HepG2 (cell line): ENCODE measurements at regions not wholly inside any gene's neighbourhood (a gene's known extent, or its start where the extent isn't known, plus 50 kb on each side); places are given as distances from the start of the nearest gene placed in this dataset.

Experiments used
- ARNTL ChIP-seq: sonication (generic); formaldehyde crosslinking; IDR thresholded peaks from 2 replicates; pipeline ENCODE4 v1.4.0; 2020; ENCODE audit warnings: mild to moderate bottlenecking, missing genetic modification reagents
- FOXA3 ChIP-seq: IDR thresholded peaks from 2 replicates; pipeline ENCODE4 v1.6.1; 2016; ENCODE audit warnings: missing genetic modification reagents, missing compliant biosample characterization
- GABPB1 ChIP-seq: IDR thresholded peaks from 2 replicates; pipeline ENCODE4 v1.6.1; 2016; ENCODE audit warnings: mild to moderate bottlenecking, missing genetic modification reagents, moderate library complexity, missing compliant biosample characterization
- HIC2 ChIP-seq: sonication (generic); formaldehyde crosslinking; IDR thresholded peaks from 2 replicates; pipeline ENCODE4 v1.9.0; 2022; ENCODE audit warnings: low read depth, missing genetic modification reagents
- MNT ChIP-seq: fragments of 450-650 bp; IDR thresholded peaks from 2 replicates; pipeline ENCODE4 v1.6.1; 2016
- MXI1 ChIP-seq: IDR thresholded peaks from 3 replicates; pipeline ENCODE4 v1.6.1; 2012; ENCODE audit warnings: low read depth, low read length, inconsistent platforms, borderline replicate concordance
- NCOA1 ChIP-seq: sonication (generic); formaldehyde crosslinking; IDR thresholded peaks from 2 replicates; pipeline ENCODE4 v1.9.0; 2021; ENCODE audit warnings: missing genetic modification reagents
- NFIB ChIP-seq: sonication (generic); formaldehyde crosslinking; IDR thresholded peaks from 2 replicates; pipeline ENCODE4 v1.9.0; 2021; ENCODE audit warnings: missing genetic modification reagents, mild to moderate bottlenecking, borderline replicate concordance
- NFIC ChIP-seq: IDR thresholded peaks from 2 replicates; pipeline ENCODE4 v1.6.1; 2012; ENCODE audit warnings: mild to moderate bottlenecking, low read length, inconsistent platforms
- THAP8 ChIP-seq: sonication (generic); formaldehyde crosslinking; IDR thresholded peaks from 2 replicates; pipeline ENCODE4 v1.5.1; 2020; ENCODE audit warnings: missing genetic modification reagents, mild to moderate bottlenecking, borderline replicate concordance
- YEATS4 ChIP-seq: sonication (generic); formaldehyde crosslinking; IDR thresholded peaks from 2 replicates; pipeline ENCODE4 v1.4.0; 2020; ENCODE audit warnings: missing genetic modification reagents, borderline replicate concordance
- ZHX2 ChIP-seq, 2 experiments: sonication (generic) in 1 of 2; formaldehyde crosslinking in 1 of 2; IDR thresholded peaks; 2 replicates each; pipeline versions ENCODE4 v1.6.1 to v1.9.0; 2014 to 2022; ENCODE audit warnings: antibody characterized with exemption in 1 of 2, borderline replicate concordance in 1 of 2, inconsistent platforms in 1 of 2, low read depth in 1 of 2, missing genetic modification reagents in 1 of 2
- ZNF234 ChIP-seq: sonication (generic); formaldehyde crosslinking; conservative IDR thresholded peaks from 2 replicates; pipeline ENCODE4 v1.5.1; 2020; ENCODE audit warnings: mild to moderate bottlenecking, missing genetic modification reagents
- ZNF274 ChIP-seq: sonication (generic); formaldehyde crosslinking; IDR thresholded peaks from 2 replicates; pipeline ENCODE4 v1.5.1; 2020; ENCODE audit warnings: mild to moderate bottlenecking, missing genetic modification reagents
- ZNF343 ChIP-seq: sonication (generic); formaldehyde crosslinking; IDR thresholded peaks from 2 replicates; pipeline ENCODE4 v1.4.0; 2020; ENCODE audit warnings: mild to moderate bottlenecking, missing genetic modification reagents
- ZNF574 ChIP-seq: sonication (generic); formaldehyde crosslinking; IDR thresholded peaks from 2 replicates; pipeline ENCODE4 v1.4.0; 2020; ENCODE audit warnings: missing genetic modification reagents

GRCh38 chr9:36488389-36488756, 84.3 kb upstream of the MELK start (continued):
- TF ChIP-seq ZNF574 (CRISPR knock-in tag), result no peak
- no peak for TF ChIP-seq NCOA1 (CRISPR knock-in tag)
- peak; percentile 15; the same call in 1 of the 2 replicates for TF ChIP-seq ARNTL (CRISPR knock-in tag)
- TF ChIP-seq GABPB1, result no peak; the same call in 1 of the 2 replicates
- TF ChIP-seq ZNF234 (CRISPR knock-in tag), result no peak
- TF ChIP-seq YEATS4 (CRISPR knock-in tag), result no peak
- TF ChIP-seq MXI1, result peak; percentile 27; the same call in 1 of the 3 replicates
- no peak for TF ChIP-seq NFIC
- TF ChIP-seq FOXA3, result 0 out of 2 replicates have a peak, but pooled peaks have one; percentile 5
- no peak for TF ChIP-seq ZNF274 (CRISPR knock-in tag)
- TF ChIP-seq NFIB (CRISPR knock-in tag), result no peak
- TF ChIP-seq ZNF343 (CRISPR knock-in tag), result 0 out of 2 replicates have a peak, but pooled peaks have one; percentile 9
- no peak for TF ChIP-seq HIC2
- no peak for TF ChIP-seq ZHX2 (IDR thresholded peaks at IDR 0.05; ENCODE audit: low read depth)
- TF ChIP-seq ZHX2 (CRISPR knock-in tag; IDR thresholded peaks at IDR 0.05; ENCODE audit: borderline replicate concordance), result no peak
- peak; percentile 87 for TF ChIP-seq MNT
- 0 out of 2 replicates have a peak, but pooled peaks have one; percentile 33 for TF ChIP-seq THAP8
